Astrocyte (in vitro differentiated cells and primary cell): ENCODE measurements at regions not wholly inside any gene's neighbourhood (a gene's known extent, or its start where the extent isn't known, plus 50 kb on each side); places are given as distances from the start of the nearest gene placed in this dataset.

Experiments used
- CTCF ChIP-seq: IDR thresholded peaks from 2 replicates; pipeline ENCODE4 v1.5.1; 2011; ENCODE audit warnings: low read depth, mild to moderate bottlenecking, inconsistent platforms, low read length, moderate library complexity; ENCODE audit not compliant: insufficient read depth
- EZH2 ChIP-seq: IDR thresholded peaks from 2 replicates; pipeline ENCODE4 v1.6.1; 2012; ENCODE audit warnings: mild to moderate bottlenecking, low read length, inconsistent platforms; ENCODE audit not compliant: insufficient read depth

- TF ChIP-seq EZH2 = no peak
- TF ChIP-seq CTCF = peak; percentile 21
Measured at GRCh38 chr5:93092349-93093105, 488.5 kb downstream of the NR2F1-AS1 start.
